ENCODE measurements at regions not wholly inside any gene's neighbourhood (a gene's known extent, or its start where the extent isn't known, plus 50 kb on each side); places are given as distances from the start of the nearest gene placed in this dataset.
"Not testable (repeated sequence)": the region's sequence is repeated elsewhere in the genome, so short reads cannot be mapped to it uniquely, and the experiment has no call there.

DNA sequence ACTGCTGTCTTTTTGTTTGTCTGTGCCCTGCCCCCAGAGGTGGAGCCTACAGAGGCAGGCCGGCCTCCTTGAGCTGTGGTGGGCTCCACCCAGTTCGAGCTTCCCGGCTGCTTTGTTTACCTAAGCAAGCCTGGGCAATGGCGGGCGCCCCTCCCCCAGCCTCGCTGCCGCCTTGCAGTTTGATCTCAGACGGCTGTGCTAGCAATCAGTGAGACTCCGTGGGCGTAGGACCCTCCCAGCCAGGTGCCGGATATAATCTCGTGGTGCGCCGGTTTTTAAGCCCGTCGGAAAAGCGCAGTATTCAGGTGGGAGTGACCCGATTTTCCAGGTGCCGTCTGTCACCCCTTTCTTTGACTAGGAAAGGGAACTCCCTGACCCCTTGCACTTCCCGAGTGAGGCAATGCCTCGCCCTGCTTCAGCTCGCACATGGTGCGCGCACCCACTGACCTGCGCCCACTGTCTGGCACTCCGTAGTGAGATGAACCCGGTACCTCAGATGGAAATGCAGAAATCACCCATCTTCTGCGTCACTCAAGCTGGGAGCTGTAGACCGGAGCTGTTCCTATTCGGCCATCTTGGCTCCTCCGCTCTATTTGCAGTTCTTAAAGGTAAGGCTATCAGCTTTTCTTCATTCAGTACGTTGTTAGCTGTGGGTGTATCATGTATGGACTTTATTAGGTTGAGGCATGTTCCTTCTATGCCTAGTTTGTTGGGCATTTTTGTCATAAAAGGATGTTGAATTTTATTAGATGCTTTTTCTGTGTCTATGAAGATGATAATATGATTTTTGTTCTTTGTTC, 178.3 kb downstream of the CDCA7 start:
- TF ChIP-seq EZH2 (IDR thresholded peaks at IDR 0.05; ENCODE audit: borderline replicate concordance, low read depth, low read length, poor library complexity, severe bottlenecking) = not testable (repeated sequence)
- TF ChIP-seq, protein P1, sequence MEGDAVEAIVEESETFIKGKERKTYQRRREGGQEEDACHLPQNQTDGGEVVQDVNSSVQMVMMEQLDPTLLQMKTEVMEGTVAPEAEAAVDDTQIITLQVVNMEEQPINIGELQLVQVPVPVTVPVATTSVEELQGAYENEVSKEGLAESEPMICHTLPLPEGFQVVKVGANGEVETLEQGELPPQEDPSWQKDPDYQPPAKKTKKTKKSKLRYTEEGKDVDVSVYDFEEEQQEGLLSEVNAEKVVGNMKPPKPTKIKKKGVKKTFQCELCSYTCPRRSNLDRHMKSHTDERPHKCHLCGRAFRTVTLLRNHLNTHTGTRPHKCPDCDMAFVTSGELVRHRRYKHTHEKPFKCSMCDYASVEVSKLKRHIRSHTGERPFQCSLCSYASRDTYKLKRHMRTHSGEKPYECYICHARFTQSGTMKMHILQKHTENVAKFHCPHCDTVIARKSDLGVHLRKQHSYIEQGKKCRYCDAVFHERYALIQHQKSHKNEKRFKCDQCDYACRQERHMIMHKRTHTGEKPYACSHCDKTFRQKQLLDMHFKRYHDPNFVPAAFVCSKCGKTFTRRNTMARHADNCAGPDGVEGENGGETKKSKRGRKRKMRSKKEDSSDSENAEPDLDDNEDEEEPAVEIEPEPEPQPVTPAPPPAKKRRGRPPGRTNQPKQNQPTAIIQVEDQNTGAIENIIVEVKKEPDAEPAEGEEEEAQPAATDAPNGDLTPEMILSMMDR (conservative IDR thresholded peaks at IDR 0.05; ENCODE audit: low read depth, low read length) = not testable (repeated sequence)

All from A673 (cell line).